Fibroblast of gingiva (primary cell): ENCODE measurements at regions not wholly inside any gene's neighbourhood (a gene's known extent, or its start where the extent isn't known, plus 50 kb on each side); places are given as distances from the start of the nearest gene placed in this dataset.
"Not testable (repeated sequence)": the region's sequence is repeated elsewhere in the genome, so short reads cannot be mapped to it uniquely, and the experiment has no call there.

Source experiments
- DNase-seq: peaks from one replicate; pipeline ENCODE4 v3.0.0-alpha.2; 2011; ENCODE audit warnings: low read depth

GRCh38 chr1:81738875-81739274 is 61.9 kb upstream of the ADGRL2 start:
- DNase-seq = no peak

- no peak for DNase-seq
Observed at GRCh38 chr1:81733480-81733879, 67.3 kb upstream of the ADGRL2 start.

DNA sequence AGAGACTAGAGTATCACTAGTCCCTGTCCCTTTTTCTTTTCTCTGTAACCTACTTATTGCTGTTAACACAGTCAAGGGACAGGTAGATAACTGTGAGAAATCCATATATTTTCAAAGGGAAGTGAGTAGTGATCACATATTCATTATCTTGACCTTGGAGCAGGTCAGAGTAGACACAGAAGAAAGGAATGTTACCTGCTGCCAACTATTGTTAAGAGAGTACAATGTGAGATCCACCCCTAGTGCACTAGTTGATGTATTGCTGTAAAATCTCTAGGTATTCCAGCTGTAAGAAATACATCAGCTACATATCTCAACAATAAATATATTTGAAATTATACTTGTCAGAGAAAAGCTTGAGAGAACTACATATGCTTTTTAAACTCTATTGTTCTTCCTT is 68.7 kb upstream of the ADGRL2 start:
- DNase-seq = no peak

DNA sequence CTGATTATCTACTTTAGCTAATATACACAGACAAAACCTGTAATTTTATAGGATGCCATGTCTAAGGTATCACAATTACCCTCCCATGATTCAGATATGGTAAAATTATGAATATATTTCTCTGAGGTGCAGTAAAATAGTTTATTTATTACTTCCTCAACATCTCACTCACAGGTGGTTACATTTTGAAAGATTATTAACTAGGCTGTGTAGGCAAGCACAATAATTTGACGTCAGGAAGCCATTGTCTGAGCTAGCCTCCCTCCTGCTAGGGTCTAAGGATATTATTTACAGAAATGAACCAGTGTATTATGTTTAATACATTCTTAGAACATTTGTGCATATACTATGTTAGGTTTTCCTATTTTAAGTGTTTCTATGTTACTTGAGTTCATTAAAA is 69.9 kb upstream of the ADGRL2 start:
- no peak for DNase-seq

GRCh38 chr1:81730299-81730698 is 70.4 kb upstream of the ADGRL2 start:
- DNase-seq = not testable (repeated sequence)

- no peak for DNase-seq
Observed at GRCh38 chr1:81729818-81730217, 70.9 kb upstream of the ADGRL2 start.

GRCh38 chr1:81729239-81729638 is 71.5 kb upstream of the ADGRL2 start:
- DNase-seq = no peak

DNA sequence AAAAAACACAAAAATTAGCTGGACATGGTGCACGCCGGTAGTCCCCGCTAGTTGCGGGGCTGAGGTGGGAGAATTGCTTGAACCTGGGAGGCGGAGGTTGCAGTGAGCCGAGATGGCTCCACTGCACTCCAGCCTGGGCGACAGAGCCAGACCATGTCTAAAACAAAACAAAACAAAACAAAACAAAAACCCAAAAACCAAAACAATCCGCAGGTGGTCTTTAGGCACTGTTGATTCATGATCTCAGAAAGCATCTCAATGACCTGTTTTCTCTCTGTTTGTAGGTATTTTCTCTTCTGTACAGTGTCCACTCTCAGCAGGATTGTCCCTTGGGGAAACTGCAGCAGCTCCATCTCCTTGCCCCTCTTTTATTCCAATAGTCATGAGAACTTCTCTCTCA is 74.9 kb upstream of the ADGRL2 start:
- DNase-seq = no peak

- DNase-seq = not testable (repeated sequence)
Observed at GRCh38 chr1:81722631-81723328, 78.0 kb upstream of the ADGRL2 start.

DNA sequence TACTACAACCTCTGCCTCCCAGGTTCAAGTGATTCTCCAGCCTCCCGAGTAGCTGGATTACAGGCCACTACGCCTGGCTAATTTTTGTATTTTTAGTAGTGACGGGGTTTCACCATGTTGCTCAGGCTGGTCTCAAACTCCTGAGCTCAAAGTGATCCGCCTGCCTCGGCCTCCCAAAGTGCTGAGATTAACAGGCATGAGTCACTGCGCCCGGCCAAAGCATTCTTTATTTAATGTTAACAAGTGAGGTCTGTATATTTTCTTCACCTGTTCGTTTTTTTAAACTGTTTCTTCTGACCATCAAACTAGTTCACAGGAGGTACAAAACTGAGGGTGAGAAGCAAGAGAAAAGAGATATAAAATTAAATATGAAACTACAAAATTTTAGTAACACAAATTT is 80.5 kb upstream of the ADGRL2 start:
- not testable (repeated sequence) for DNase-seq

DNA sequence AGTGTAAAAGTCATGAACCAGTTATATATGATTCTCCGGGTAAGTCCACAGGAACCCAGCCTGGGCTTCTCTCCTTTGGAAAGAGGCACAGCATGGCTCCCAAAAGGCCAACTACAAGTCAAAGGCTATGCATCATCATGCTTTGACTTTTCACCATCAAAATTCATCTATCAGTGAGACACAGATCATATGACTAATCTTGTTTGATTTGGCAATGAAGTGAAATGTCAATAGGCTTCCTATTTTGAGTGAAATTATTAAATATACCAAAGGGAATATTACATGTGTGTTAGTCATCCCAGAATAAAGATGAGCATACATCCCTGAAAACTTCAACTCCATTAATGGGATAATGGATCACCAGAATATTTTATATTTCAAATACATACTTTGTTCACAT is 83.5 kb upstream of the ADGRL2 start:
- peak; percentile 9 for DNase-seq

GRCh38 chr1:81715391-81715790 is 85.3 kb upstream of the ADGRL2 start:
- DNase-seq = no peak

DNA sequence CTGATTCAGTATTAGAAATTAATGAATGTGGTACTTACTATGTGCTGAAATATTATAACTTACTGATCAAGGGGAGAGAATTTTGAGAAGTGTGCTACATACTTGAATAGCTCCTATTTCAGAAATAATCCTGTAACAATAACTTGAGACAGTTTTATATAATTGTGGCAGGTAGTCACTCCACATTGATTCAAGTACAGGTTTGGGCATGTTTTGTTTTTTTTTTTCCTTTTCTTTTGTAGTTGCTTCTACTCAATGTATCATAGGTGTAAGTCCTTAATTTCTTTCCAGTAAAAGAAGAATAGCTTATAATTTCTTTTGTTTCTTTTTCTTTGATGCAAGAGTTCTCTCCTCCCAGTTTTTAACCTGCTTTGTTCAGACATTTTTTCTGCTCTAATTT is 86.1 kb upstream of the ADGRL2 start:
- DNase-seq = no peak

GRCh38 chr1:81712425-81712824 is 88.3 kb upstream of the ADGRL2 start:
- DNase-seq = no peak

- DNase-seq = no peak
Observed at GRCh38 chr1:81710857-81711256, 89.9 kb upstream of the ADGRL2 start.

DNA sequence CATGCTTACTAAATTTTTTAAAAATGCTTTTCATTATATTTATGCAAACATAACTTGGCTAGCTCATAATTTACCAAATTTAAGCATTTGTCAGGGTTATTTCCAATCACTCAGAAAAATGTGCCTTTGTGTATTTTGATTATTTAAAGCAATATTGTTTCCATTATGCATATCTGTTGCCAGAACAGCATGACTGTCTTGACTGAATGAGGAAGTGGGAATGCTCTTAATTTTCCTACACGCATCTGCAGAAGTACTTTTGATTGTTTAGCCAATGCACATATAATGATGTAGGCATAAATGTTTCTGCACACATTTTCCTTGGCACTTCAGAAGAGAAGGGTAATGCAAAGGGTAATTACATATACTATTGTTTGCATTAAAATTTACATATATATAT is 92.5 kb upstream of the ADGRL2 start:
- peak; percentile 66 for DNase-seq

GRCh38 chr1:81706650-81707435 is 93.9 kb upstream of the ADGRL2 start:
- peak; percentile 37 for DNase-seq

DNA sequence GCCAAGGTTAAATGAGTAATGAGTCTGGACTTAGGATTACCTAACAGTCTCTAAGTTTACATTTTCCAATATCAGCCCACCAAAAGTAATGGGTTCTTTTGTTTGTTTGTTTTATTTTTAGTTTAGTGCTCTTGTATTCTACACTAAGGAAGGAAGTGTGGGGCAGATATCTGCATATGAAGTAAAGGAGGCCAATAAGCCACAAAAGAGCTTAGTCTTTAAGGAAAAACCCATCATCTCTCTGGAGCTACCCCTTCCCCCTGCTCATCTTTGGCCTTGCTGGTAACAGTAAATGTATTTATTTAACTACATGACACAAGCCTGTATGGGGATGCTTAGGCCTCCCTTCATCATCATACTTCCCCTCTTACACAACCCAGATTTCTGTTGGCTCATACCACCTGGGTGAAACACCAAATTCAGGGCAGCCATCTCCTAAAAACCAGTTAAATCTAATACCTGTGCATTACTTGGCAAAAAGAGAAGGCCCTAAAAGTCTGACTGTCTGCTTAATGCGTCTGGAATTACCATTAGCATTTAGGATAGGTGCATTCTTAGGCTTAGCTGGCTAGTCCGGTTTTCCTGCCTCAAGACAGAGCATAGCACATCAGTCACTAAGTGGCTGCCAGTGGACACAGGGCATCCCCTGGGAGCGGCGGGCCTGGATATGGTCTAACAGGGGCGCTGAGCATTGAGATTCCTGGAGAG is 96.8 kb upstream of the ADGRL2 start:
- DNase-seq = peak; percentile 64

- peak; percentile 60 for DNase-seq
Observed at GRCh38 chr1:81703391-81703755, 97.4 kb upstream of the ADGRL2 start.

- peak; percentile 96 for DNase-seq
Observed at GRCh38 chr1:81702903-81703302, 97.8 kb upstream of the ADGRL2 start.

- no peak for DNase-seq
Observed at GRCh38 chr1:81702079-81702715, 98.5 kb upstream of the ADGRL2 start.

DNA sequence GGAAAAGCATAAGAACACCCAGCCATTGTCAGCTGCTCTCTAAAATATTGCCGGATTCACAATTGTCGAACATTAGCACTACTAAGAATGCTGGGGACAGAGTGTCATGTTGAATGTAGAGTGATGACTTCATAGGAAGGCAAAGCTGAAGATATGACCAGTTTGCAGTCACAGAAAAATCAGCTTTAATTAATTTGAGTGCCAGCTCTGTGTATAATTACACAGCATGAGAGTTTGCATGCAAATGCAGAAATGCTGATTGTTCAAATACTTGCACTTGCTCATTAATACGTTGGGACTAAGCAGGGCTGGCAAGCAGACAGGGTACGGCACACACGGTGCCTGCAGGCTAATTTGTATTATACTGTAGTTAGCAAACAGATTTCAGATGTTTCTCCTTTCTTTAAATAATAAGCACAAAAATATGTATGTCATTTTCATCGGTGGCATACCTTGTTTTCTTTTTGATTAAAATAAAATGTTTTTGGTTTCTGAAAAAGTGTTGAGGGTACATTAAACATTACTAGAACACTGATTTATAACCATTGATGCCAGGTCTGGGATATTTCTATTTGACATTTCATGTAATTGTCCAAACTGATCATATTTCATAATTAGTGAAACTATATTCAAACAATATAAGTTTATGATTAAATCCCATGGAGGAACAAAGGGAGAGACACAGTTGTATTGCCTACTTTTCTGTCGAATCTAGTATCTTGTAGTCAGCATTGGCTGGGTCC is 99.8 kb upstream of the ADGRL2 start:
- DNase-seq = peak; percentile 6
